Spleen (tissue), 11 donors: ENCODE measurements at regions not wholly inside any gene's neighbourhood (a gene's known extent, or its start where the extent isn't known, plus 50 kb on each side); places are given as distances from the start of the nearest gene placed in this dataset.

Experiments
- DNase-seq: peaks from one replicate; pipeline ENCODE4 v3.0.0-alpha.2; 2020
- H3K27ac ChIP-seq, 8 donors: fragments of 200-600 bp; sonication (generic) in 7 of 8; 1 replicate in 4 of 8; 2 replicates in 4 of 8; pipeline versions ENCODE4 v1.5.0 to v1.8.0; 2016 to 2021; ENCODE audit warnings: inconsistent platforms in 4 of 8, mild to moderate bottlenecking in 4 of 8, moderate library complexity in 1 of 8
- H3K27me3 ChIP-seq, 7 donors: fragments of 200-600 bp; sonication (generic) in 6 of 7; replicated peaks in 1 of 7; 1 replicate in 4 of 7; 2 replicates in 3 of 7; pipeline versions ENCODE4 v1.5.0 to v1.8.0; 2016 to 2021; ENCODE audit warnings: inconsistent platforms in 3 of 7, mild to moderate bottlenecking in 1 of 7
- H3K36me3 ChIP-seq, 6 donors: fragments of 200-600 bp; sonication (generic) in 5 of 6; 1 replicate in 4 of 6; 2 replicates in 2 of 6; pipeline versions ENCODE4 v1.5.0 to v1.8.0; 2016 to 2021; ENCODE audit warnings: inconsistent platforms in 2 of 6
- H3K4me1 ChIP-seq, 6 donors: fragments of 200-600 bp; sonication (generic) in 5 of 6; 1 replicate in 3 of 6; 2 replicates in 3 of 6; pipeline versions ENCODE4 v1.5.0 to v1.8.0; 2016 to 2021; ENCODE audit warnings: inconsistent platforms in 3 of 6
- H3K4me3 ChIP-seq, 8 donors: fragments of 200-600 bp; sonication (generic) in 7 of 8; 1 replicate in 4 of 8; 2 replicates in 4 of 8; pipeline versions ENCODE4 v1.5.0 to v1.8.0; 2016 to 2021; ENCODE audit warnings: inconsistent platforms in 4 of 8, mild to moderate bottlenecking in 4 of 8, moderate library complexity in 2 of 8
- H3K9me3 ChIP-seq, 8 donors: fragments of 200-600 bp; sonication (generic) in 7 of 8; 1 replicate in 4 of 8; 2 replicates in 4 of 8; pipeline versions ENCODE4 v1.5.0 to v1.8.0; 2016 to 2021; ENCODE audit warnings: inconsistent platforms in 4 of 8
- POLR2A ChIP-seq, 3 donors: fragments of 450-650 bp; IDR thresholded peaks; one replicate each; pipeline ENCODE4 v1.5.1; 2017; ENCODE audit warnings: antibody characterized with exemption in 3 of 3, mild to moderate bottlenecking in 1 of 3
- POLR2AphosphoS5 ChIP-seq, 3 donors: sonication (generic); formaldehyde crosslinking; IDR thresholded peaks; one replicate each; pipeline ENCODE4 v1.5.1; 2017; ENCODE audit warnings: antibody characterized with exemption in 3 of 3
- WGBS, 5 donors: extraction: QIAGEN DNeasy Blood & Tissue Kit in 3 of 5; methylation state at CpG; one replicate each; pipeline versions ENCODE4 v1.1.5 to v1.1.7; 2013 to 2018; 5-methylcytosine and 5-hydroxymethylcytosine counted together
- intact Hi-C: fragments of 100-400 bp; cut with DNase I; formaldehyde crosslinking; loops from one replicate; pipeline ENCODE4 v1.15.0; 2023; ENCODE audit warnings: low total_unique reads
- TF ChIP-seq, protein P1 (sequence below), 11 experiments: fragments of 200-600 bp in 7 of 11; fragments of 450-650 bp in 4 of 11; sonication (generic) in 4 of 11; IDR thresholded peaks in 8 of 11; conservative IDR thresholded peaks in 3 of 11; 1 replicate in 7 of 11; 2 replicates in 4 of 11; pipeline versions ENCODE4 v1.4.0 to v1.8.0; 2016 to 2021; ENCODE audit warnings: antibody characterized with exemption in 11 of 11, inconsistent platforms in 4 of 11, mild to moderate bottlenecking in 1 of 11
- donor health status: healthy with polysubstance abuse.
- donor health status: DM: no; HTN: no; CAD: no; lungs with moderate emphysema.
- donor health status: DM: no; HTN: no; CAD: no.
- donor health status: Bipolar disorder and iron deficiency.
- donor health status: healthy.
- donor health status: DM: no; HTN: no; CAD: no.
- donor health status: DM: yes; HTN: yes; CAD: no.

GRCh38 chr2:7967707-7968405 is 714.0 kb upstream of the ID2 start:
- H3K27me3 ChIP-seq, result no peaks in the 10 kb centered on the region
- WGBS, 5 donors, result 91 to 97% (median 94%) methylated on average over 6 of the region's 6 CpGs
- intact Hi-C loops, result no loop called here
- TF ChIP-seq POLR2AphosphoS5 (IDR thresholded peaks at IDR 0.05), result no peak
- no peak for TF ChIP-seq POLR2A (IDR thresholded peaks at IDR 0.05)
- TF ChIP-seq, protein P1, sequence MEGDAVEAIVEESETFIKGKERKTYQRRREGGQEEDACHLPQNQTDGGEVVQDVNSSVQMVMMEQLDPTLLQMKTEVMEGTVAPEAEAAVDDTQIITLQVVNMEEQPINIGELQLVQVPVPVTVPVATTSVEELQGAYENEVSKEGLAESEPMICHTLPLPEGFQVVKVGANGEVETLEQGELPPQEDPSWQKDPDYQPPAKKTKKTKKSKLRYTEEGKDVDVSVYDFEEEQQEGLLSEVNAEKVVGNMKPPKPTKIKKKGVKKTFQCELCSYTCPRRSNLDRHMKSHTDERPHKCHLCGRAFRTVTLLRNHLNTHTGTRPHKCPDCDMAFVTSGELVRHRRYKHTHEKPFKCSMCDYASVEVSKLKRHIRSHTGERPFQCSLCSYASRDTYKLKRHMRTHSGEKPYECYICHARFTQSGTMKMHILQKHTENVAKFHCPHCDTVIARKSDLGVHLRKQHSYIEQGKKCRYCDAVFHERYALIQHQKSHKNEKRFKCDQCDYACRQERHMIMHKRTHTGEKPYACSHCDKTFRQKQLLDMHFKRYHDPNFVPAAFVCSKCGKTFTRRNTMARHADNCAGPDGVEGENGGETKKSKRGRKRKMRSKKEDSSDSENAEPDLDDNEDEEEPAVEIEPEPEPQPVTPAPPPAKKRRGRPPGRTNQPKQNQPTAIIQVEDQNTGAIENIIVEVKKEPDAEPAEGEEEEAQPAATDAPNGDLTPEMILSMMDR (IDR thresholded peaks at IDR 0.05 in 8 of 11, conservative IDR thresholded peaks at IDR 0.05 in 3 of 11), result no peak
- H3K4me1 ChIP-seq, result no peaks in the 10 kb centered on the region
- DNase-seq, result no peak
- H3K4me3 ChIP-seq, result no peak overlapping the region
- H3K9me3 ChIP-seq, result no peaks in the 10 kb centered on the region
- no peak overlapping the region for H3K27ac ChIP-seq
- no peaks in the 10 kb centered on the region for H3K36me3 ChIP-seq

- intact Hi-C loops, result no loop called here
- Histone ChIP-seq H3K36me3 (no peaks in the 10 kb centered on the region), H3K27ac (no peak overlapping the region), H3K4me3 (no peak overlapping the region), H3K4me1 (no peaks in the 10 kb centered on the region), H3K9me3 (no peaks in the 10 kb centered on the region), H3K27me3 (no peaks in the 10 kb centered on the region)
- WGBS, 5 donors, result 71 to 86% (median 86%) methylated on average over 10 of the region's 10 CpGs
- no peak for DNase-seq
- TF ChIP-seq POLR2A (IDR thresholded peaks at IDR 0.05) (no peak), POLR2AphosphoS5 (IDR thresholded peaks at IDR 0.05) (no peak)
These were observed 711.9 kb upstream of the ID2 start for GRCh38 chr2:7969756-7970515.

DNA sequence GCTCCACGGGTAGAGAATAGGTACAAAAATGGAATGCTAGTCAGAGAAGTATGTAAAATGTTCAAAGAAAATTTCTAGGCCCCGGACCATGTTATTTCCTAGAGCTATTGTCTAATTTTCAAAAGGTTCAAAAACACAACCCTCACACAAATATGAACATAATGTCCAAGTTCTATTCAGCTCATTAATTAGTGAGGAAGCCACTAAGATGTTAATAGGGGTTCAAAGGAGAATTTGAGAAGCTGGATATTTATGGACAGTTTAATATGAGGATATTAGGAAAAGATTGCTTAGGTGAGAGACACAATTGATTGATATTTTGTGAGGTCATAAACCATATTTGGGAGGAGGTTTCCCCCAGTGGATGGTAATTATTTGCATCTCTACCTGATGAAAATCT is 710.6 kb upstream of the ID2 start:
- no peak for DNase-seq
- Histone ChIP-seq H3K27ac (no peak overlapping the region), H3K4me1 (no peaks in the 10 kb centered on the region), H3K9me3 (no peaks in the 10 kb centered on the region), H3K27me3 (no peaks in the 10 kb centered on the region), H3K4me3 (no peak overlapping the region), H3K36me3 (no peaks in the 10 kb centered on the region)
- TF ChIP-seq, protein P1 (IDR thresholded peaks at IDR 0.05 in 8 of 11, conservative IDR thresholded peaks at IDR 0.05 in 3 of 11), result no peak
- no peak for TF ChIP-seq POLR2A (IDR thresholded peaks at IDR 0.05)
- TF ChIP-seq POLR2AphosphoS5 (IDR thresholded peaks at IDR 0.05), result no peak
- intact Hi-C loops, result no loop called here
- WGBS, 5 donors, result 85 to 93% (median 88%) methylated on average over 2 of the region's 2 CpGs

- no peaks in the 10 kb centered on the region for H3K4me1 ChIP-seq
- WGBS, 5 donors, result 91 to 98% (median 94%) methylated on average over 4 of the region's 4 CpGs
- DNase-seq, result no peak
- H3K36me3 ChIP-seq, result no peaks in the 10 kb centered on the region
- no peaks in the 10 kb centered on the region for H3K27me3 ChIP-seq
- H3K9me3 ChIP-seq, result no peaks in the 10 kb centered on the region
- TF ChIP-seq, protein P1 (IDR thresholded peaks at IDR 0.05 in 8 of 11, conservative IDR thresholded peaks at IDR 0.05 in 3 of 11), result no peak
- TF ChIP-seq POLR2AphosphoS5 (IDR thresholded peaks at IDR 0.05) (no peak), POLR2A (IDR thresholded peaks at IDR 0.05) (no peak)
- H3K27ac ChIP-seq, result no peak overlapping the region
- intact Hi-C loops, result no loop called here
- no peak overlapping the region for H3K4me3 ChIP-seq
These were observed 710.0 kb upstream of the ID2 start for GRCh38 chr2:7971841-7972240.
